Esophagus squamous epithelium (tissue), 5 donors: ENCODE measurements at regions not wholly inside any gene's neighbourhood (a gene's known extent, or its start where the extent isn't known, plus 50 kb on each side); places are given as distances from the start of the nearest gene placed in this dataset.

Source experiments
- DNase-seq: peaks from one replicate; lab custom pipeline; 2025; lab: John Stamatoyannopoulos, UW
- H3K27ac ChIP-seq, 4 donors: fragments of 200-600 bp; sonication (generic); one replicate each; pipeline ENCODE4 v1.5.1; 2016 to 2019; ENCODE audit warnings: mild to moderate bottlenecking in 1 of 4
- H3K27me3 ChIP-seq, 4 donors: fragments of 200-600 bp; sonication (generic); 1 replicate in 3 of 4; 2 replicates in 1 of 4; pipeline versions ENCODE4 v1.5.1 to v1.6.0; 2017 to 2021; ENCODE audit warnings: antibody characterized with exemption in 1 of 4
- H3K36me3 ChIP-seq, 3 donors: fragments of 200-600 bp; sonication (generic); one replicate each; pipeline ENCODE4 v1.5.1; 2016 to 2019
- H3K4me1 ChIP-seq, 3 donors: fragments of 200-600 bp; sonication (generic); one replicate each; pipeline ENCODE4 v1.5.1; 2017 to 2019
- H3K4me3 ChIP-seq, 4 donors: fragments of 200-600 bp; sonication (generic); 1 replicate in 3 of 4; 2 replicates in 1 of 4; pipeline ENCODE4 v1.5.1; 2016 to 2019; ENCODE audit warnings: mild to moderate bottlenecking in 2 of 4, moderate library complexity in 1 of 4
- H3K9me3 ChIP-seq, 3 donors: fragments of 200-600 bp; sonication (generic); one replicate each; pipeline ENCODE4 v1.5.1; 2016 to 2019
- CTCF ChIP-seq, 6 experiments: fragments of 450-650 bp in 4 of 6; fragments of 200-600 bp in 2 of 6; sonication (generic) in 2 of 6; IDR thresholded peaks; one replicate each; pipeline ENCODE4 v1.5.1; 2016 to 2019; ENCODE audit warnings: antibody characterized with exemption in 6 of 6, mild to moderate bottlenecking in 4 of 6, moderate library complexity in 4 of 6
- POLR2A ChIP-seq, 4 donors: fragments of 450-650 bp; IDR thresholded peaks; one replicate each; pipeline ENCODE4 v1.6.1; 2017; ENCODE audit warnings: antibody characterized with exemption in 4 of 4, mild to moderate bottlenecking in 4 of 4, moderate library complexity in 3 of 4
- WGBS, 2 donors: methylation state at CpG; one replicate each; pipeline ENCODE4 v1.1.5; 2018; 5-methylcytosine and 5-hydroxymethylcytosine counted together
- intact Hi-C: fragments of 100-400 bp; cut with DNase I; formaldehyde crosslinking; loops from one replicate; pipeline ENCODE4 v1.15.0; 2022
- donor health status: DM: yes; HTN: yes; CAD: no.

GRCh38 chr16:55393991-55394390, 70.0 kb downstream of the IRX6 start:
- Histone ChIP-seq H3K27me3 (peaks cover 0 to 5% (median 0%) of the 10 kb centered on the region in 4 donors), H3K4me1 (peaks cover 0 to 8% (median 0%) of the 10 kb centered on the region in 3 donors), H3K4me3 (no peak overlapping the region), H3K9me3 (no peaks in the 10 kb centered on the region), H3K36me3 (no peaks in the 10 kb centered on the region), H3K27ac (no peak overlapping the region)
- no peak for TF ChIP-seq CTCF (IDR thresholded peaks at IDR 0.05)
- TF ChIP-seq POLR2A (IDR thresholded peaks at IDR 0.05), result no peak
- intact Hi-C loops, result no loop called here
- DNase-seq, result no peak
- 50 to 56% methylated on average over 4 of the region's 4 CpGs for WGBS, 2 donors

GRCh38 chr16:55398762-55399161, 74.8 kb downstream of the IRX6 start:
- 87% methylated on average over 10 of the region's 10 CpGs for WGBS, 2 donors
- no peaks in the 10 kb centered on the region for H3K27me3 ChIP-seq
- no peak for DNase-seq
- H3K27ac ChIP-seq, result no peak overlapping the region
- H3K4me1 ChIP-seq, result peaks cover 0 to 7% (median 0%) of the 10 kb centered on the region in 3 donors
- TF ChIP-seq POLR2A (IDR thresholded peaks at IDR 0.05), result no peak
- TF ChIP-seq CTCF (IDR thresholded peaks at IDR 0.05), result no peak
- no peaks in the 10 kb centered on the region for H3K9me3 ChIP-seq
- no peak overlapping the region for H3K4me3 ChIP-seq
- no peaks in the 10 kb centered on the region for H3K36me3 ChIP-seq
- intact Hi-C loops, result no loop called here

DNA sequence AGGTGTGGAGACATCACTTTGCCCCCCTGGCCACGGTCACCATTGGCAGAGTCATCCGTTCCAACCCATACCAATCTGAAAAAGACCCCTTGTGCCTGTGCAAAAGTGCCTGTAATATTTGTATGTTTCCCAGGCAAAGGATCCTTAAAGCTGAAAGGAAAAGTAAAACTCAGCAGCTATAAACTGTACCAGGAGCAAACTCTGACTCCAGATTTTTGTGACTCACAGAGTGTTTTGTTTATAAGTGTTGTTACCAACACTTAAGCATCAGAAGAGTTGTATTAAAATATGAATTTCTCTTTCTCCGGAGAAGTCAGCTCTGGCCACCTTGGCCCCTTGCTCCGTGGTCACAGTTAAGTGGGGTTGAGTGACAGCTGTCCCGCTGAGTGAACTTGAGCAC, 75.9 kb downstream of the IRX6 start:
- H3K27me3 ChIP-seq, result no peaks in the 10 kb centered on the region
- H3K4me1 ChIP-seq, result peaks cover 0 to 8% (median 0%) of the 10 kb centered on the region in 3 donors
- H3K4me3 ChIP-seq, result no peak overlapping the region
- H3K9me3 ChIP-seq, result no peaks in the 10 kb centered on the region
- no peaks in the 10 kb centered on the region for H3K36me3 ChIP-seq
- TF ChIP-seq CTCF (IDR thresholded peaks at IDR 0.05) (no peak), POLR2A (IDR thresholded peaks at IDR 0.05) (no peak)
- intact Hi-C loops, result no loop called here
- whole genome bisulfite sequencing, 2 donors, result 77% methylated on average over 3 to 4 of the region's 5 CpGs
- H3K27ac ChIP-seq, result no peak overlapping the region
- no peak for DNase-seq

- TF ChIP-seq POLR2A (IDR thresholded peaks at IDR 0.05) (no peak), CTCF (IDR thresholded peaks at IDR 0.05) (no peak)
- peaks cover 0 to 8% (median 0%) of the 10 kb centered on the region in 3 donors for H3K4me1 ChIP-seq
- no peak overlapping the region for H3K27ac ChIP-seq
- intact Hi-C loops, result no loop called here
- no peaks in the 10 kb centered on the region for H3K9me3 ChIP-seq
- WGBS, 2 donors, result 61 to 76% methylated on average over 2 to 3 of the region's 3 CpGs
- no peak overlapping the region for H3K4me3 ChIP-seq
- no peaks in the 10 kb centered on the region for H3K36me3 ChIP-seq
- no peak for DNase-seq
- H3K27me3 ChIP-seq, result no peaks in the 10 kb centered on the region
Observed at GRCh38 chr16:55401046-55401445, 77.0 kb downstream of the IRX6 start.

DNA sequence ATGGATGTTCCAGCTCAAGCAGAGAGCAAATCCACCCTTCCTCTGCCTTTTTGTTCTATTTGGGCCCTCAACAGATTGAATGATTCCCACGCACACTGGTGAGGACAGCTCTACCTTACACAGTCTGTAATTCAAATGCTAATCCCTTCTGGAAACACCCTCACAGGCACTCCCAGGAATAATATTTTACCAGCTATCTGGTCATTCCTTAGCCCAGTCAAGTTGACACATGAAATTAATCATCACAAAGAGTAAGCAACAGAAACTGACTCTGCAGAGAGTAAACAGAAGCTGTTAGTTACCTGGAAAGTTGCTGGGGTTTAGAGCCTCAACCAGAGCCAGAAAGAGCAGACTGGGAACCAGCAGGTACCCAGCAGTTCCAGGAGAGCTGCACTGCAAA, 75.5 kb upstream of the MMP2 start:
- intact Hi-C loops, result no loop called here
- Histone ChIP-seq H3K4me3 (no peak overlapping the region), H3K4me1 (peaks cover 0 to 8% (median 0%) of the 10 kb centered on the region in 3 donors), H3K27ac (no peak overlapping the region), H3K9me3 (no peaks in the 10 kb centered on the region), H3K36me3 (no peaks in the 10 kb centered on the region), H3K27me3 (no peaks in the 10 kb centered on the region)
- DNase-seq, result no peak
- TF ChIP-seq CTCF (IDR thresholded peaks at IDR 0.05) (no peak), POLR2A (IDR thresholded peaks at IDR 0.05) (no peak)
- 33 to 80% methylated on average over 1 of the region's 1 CpG for WGBS, 2 donors
